ENCODE measurements at regions not wholly inside any gene's neighbourhood (a gene's known extent, or its start where the extent isn't known, plus 50 kb on each side); places are given as distances from the start of the nearest gene placed in this dataset.

GRCh38 chr6:169935861-169936260, 184.4 kb downstream of the ERMARD start:
- WGBS (ENCODE audit: insufficient coverage): 90% methylated on average over 8 of the region's 8 CpGs
- Histone ChIP-seq H3K36me3 (ENCODE audit: control insufficient read depth, insufficient read depth, low read length) (no peaks in the 10 kb centered on the region), H3K9me3 (ENCODE audit: control insufficient read depth, insufficient read depth, low read length) (no peaks in the 10 kb centered on the region), H3K4me3 (ENCODE audit: low read length) (no peak overlapping the region), H3K27ac (ENCODE audit: low read length) (no peak overlapping the region), H3K4me1 (ENCODE audit: control insufficient read depth, insufficient read depth, low read length) (no peaks in the 10 kb centered on the region), H3K27me3 (ENCODE audit: control insufficient read depth, insufficient read depth, low read length) (no peaks in the 10 kb centered on the region)
- DNase-seq (no peak), ATAC-seq (no peak)
- peaks cover 7 to 13% of the 10 kb centered on the region in 2 donors for H3K27me3 Mint-ChIP-seq (ENCODE audit: low read depth in 2 of 2)
- H3K36me3 Mint-ChIP-seq: no peaks in the 10 kb centered on the region
- TF ChIP-seq, protein P1, sequence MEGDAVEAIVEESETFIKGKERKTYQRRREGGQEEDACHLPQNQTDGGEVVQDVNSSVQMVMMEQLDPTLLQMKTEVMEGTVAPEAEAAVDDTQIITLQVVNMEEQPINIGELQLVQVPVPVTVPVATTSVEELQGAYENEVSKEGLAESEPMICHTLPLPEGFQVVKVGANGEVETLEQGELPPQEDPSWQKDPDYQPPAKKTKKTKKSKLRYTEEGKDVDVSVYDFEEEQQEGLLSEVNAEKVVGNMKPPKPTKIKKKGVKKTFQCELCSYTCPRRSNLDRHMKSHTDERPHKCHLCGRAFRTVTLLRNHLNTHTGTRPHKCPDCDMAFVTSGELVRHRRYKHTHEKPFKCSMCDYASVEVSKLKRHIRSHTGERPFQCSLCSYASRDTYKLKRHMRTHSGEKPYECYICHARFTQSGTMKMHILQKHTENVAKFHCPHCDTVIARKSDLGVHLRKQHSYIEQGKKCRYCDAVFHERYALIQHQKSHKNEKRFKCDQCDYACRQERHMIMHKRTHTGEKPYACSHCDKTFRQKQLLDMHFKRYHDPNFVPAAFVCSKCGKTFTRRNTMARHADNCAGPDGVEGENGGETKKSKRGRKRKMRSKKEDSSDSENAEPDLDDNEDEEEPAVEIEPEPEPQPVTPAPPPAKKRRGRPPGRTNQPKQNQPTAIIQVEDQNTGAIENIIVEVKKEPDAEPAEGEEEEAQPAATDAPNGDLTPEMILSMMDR (IDR thresholded peaks at IDR 0.05): no peak
- H3K4me3 Mint-ChIP-seq: no peak overlapping the region
- no peak overlapping the region for H3K27ac Mint-ChIP-seq
- no peaks in the 10 kb centered on the region for H3K9me3 Mint-ChIP-seq
- intact Hi-C loops (cut with micrococcal nuclease): no loop called here
- H3K4me1 Mint-ChIP-seq: no peaks in the 10 kb centered on the region

DNA sequence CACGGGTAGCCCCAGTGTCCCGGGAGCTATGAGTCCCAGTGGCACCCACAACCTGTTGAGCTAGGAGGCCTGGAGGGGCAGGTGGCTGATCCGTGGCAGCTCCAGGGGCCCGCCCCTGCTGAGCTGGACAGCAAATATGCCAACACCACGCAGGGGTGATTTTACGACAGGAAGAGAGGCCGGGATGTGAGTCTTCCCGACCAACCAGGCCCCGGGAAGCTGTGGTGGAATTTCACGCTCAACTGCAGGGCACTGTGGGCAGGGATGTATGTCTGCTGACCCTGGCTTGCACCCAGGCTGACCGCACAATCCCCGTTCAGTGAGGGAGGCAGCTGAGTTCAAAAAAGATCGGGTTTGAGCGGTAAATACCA, 183.9 kb downstream of the ERMARD start:
- no peaks in the 10 kb centered on the region for H3K4me1 ChIP-seq (ENCODE audit: control insufficient read depth, insufficient read depth, low read length)
- H3K27ac ChIP-seq (ENCODE audit: low read length): no peak overlapping the region
- ATAC-seq (no peak), DNase-seq (no peak)
- Mint-ChIP-seq H3K4me1 (no peaks in the 10 kb centered on the region), H3K4me3 (no peak overlapping the region), H3K27ac (no peak overlapping the region), H3K27me3 (ENCODE audit: low read depth in 2 of 2) (peaks cover 7 to 11% of the 10 kb centered on the region in 2 donors), H3K9me3 (no peaks in the 10 kb centered on the region), H3K36me3 (no peaks in the 10 kb centered on the region)
- H3K36me3 ChIP-seq (ENCODE audit: control insufficient read depth, insufficient read depth, low read length): no peaks in the 10 kb centered on the region
- TF ChIP-seq, protein P1 (IDR thresholded peaks at IDR 0.05): no peak
- WGBS (ENCODE audit: insufficient coverage): 88% methylated on average over 14 of the region's 14 CpGs
- no peaks in the 10 kb centered on the region for H3K27me3 ChIP-seq (ENCODE audit: control insufficient read depth, insufficient read depth, low read length)
- intact Hi-C loops (cut with micrococcal nuclease): no loop called here
- no peak overlapping the region for H3K4me3 ChIP-seq (ENCODE audit: low read length)
- no peaks in the 10 kb centered on the region for H3K9me3 ChIP-seq (ENCODE audit: control insufficient read depth, insufficient read depth, low read length)

GRCh38 chr6:169934699-169935347, 183.4 kb downstream of the ERMARD start:
- no peak overlapping the region for H3K27ac ChIP-seq (ENCODE audit: low read length)
- H3K4me1 ChIP-seq (ENCODE audit: control insufficient read depth, insufficient read depth, low read length): no peaks in the 10 kb centered on the region
- intact Hi-C loops (cut with micrococcal nuclease): no loop called here
- DNase-seq (no peak), ATAC-seq (no peak)
- H3K4me3 ChIP-seq (ENCODE audit: low read length): no peak overlapping the region
- no peaks in the 10 kb centered on the region for H3K36me3 Mint-ChIP-seq
- TF ChIP-seq, protein P1 (IDR thresholded peaks at IDR 0.05): no peak
- 88% methylated on average over 22 of the region's 22 CpGs for WGBS (ENCODE audit: insufficient coverage)
- H3K36me3 ChIP-seq (ENCODE audit: control insufficient read depth, insufficient read depth, low read length): no peaks in the 10 kb centered on the region
- no peak overlapping the region for H3K4me3 Mint-ChIP-seq
- peaks cover 3% of the 10 kb centered on the region for H3K27me3 ChIP-seq (ENCODE audit: control insufficient read depth, insufficient read depth, low read length)
- H3K27ac Mint-ChIP-seq: no peak overlapping the region
- no peaks in the 10 kb centered on the region for H3K4me1 Mint-ChIP-seq
- H3K27me3 Mint-ChIP-seq (ENCODE audit: low read depth in 2 of 2): peaks cover 8 to 16% of the 10 kb centered on the region in 2 donors
- H3K9me3 ChIP-seq (ENCODE audit: control insufficient read depth, insufficient read depth, low read length): no peaks in the 10 kb centered on the region
- no peaks in the 10 kb centered on the region for H3K9me3 Mint-ChIP-seq

Measured in natural killer cell (primary cell).